GM12801 (cell line): ENCODE measurements at regions not wholly inside any gene's neighbourhood (a gene's known extent, or its start where the extent isn't known, plus 50 kb on each side); places are given as distances from the start of the nearest gene placed in this dataset.

Source experiments
- CTCF ChIP-seq: IDR thresholded peaks from one replicate; pipeline ENCODE4 v1.5.1; 2011; ENCODE audit warnings: control low read depth; ENCODE audit not compliant: insufficient read length; ENCODE audit errors: extremely low read depth

- no peak for TF ChIP-seq CTCF
Measured at GRCh38 chr4:105061136-105061696, 85.5 kb upstream of the TET2 start.

GRCh38 chr4:105061731-105062130, 84.9 kb upstream of the TET2 start:
- TF ChIP-seq CTCF = no peak

- TF ChIP-seq CTCF = no peak
Measured at GRCh38 chr4:105066401-105066800, 80.3 kb upstream of the TET2 start.

- no peak for TF ChIP-seq CTCF
Measured at GRCh38 chr4:105067431-105067830, 79.2 kb upstream of the TET2 start.

- no peak for TF ChIP-seq CTCF
Measured at GRCh38 chr4:105067946-105068345, 78.7 kb upstream of the TET2 start.

- TF ChIP-seq CTCF = no peak
Measured at GRCh38 chr4:105068516-105068915, 78.2 kb upstream of the TET2 start.

GRCh38 chr4:105074097-105074496, 72.6 kb upstream of the TET2 start:
- no peak for TF ChIP-seq CTCF
